AG04449 (cell line): ENCODE measurements at regions not wholly inside any gene's neighbourhood (a gene's known extent, or its start where the extent isn't known, plus 50 kb on each side); places are given as distances from the start of the nearest gene placed in this dataset.

Source experiments
- CTCF ChIA-PET: fragments of 350-600 bp; formaldehyde crosslinking; extraction: SDS; loops from one replicate; lab custom pipeline; 2021; ENCODE audit warnings: antibody characterized with exemption; lab: Yijun Ruan, JAX
- POLR2A ChIA-PET: fragments of 400-600, 350-600 bp; formaldehyde crosslinking; extraction: SDS; loops from one replicate; lab custom pipeline; 2020; ENCODE audit warnings: antibody characterized with exemption, inconsistent platforms; lab: Yijun Ruan, JAX
- DNase-seq: peaks from one replicate; pipeline ENCODE4 v3.0.0-alpha.2; 2010; ENCODE audit warnings: low read depth, low spot score
- H3K4me3 ChIP-seq: 2 replicates; pipeline ENCODE4 v1.5.1; 2011; ENCODE audit warnings: low read depth, mild to moderate bottlenecking, control low read depth, low read length
- TF ChIP-seq, protein P1 (sequence below): IDR thresholded peaks from one replicate; pipeline ENCODE4 v1.5.1; 2011; ENCODE audit warnings: mild to moderate bottlenecking, moderate library complexity, low read length, control low read depth, inconsistent platforms; ENCODE audit not compliant: insufficient read depth; ENCODE audit errors: missing control alignments

DNA sequence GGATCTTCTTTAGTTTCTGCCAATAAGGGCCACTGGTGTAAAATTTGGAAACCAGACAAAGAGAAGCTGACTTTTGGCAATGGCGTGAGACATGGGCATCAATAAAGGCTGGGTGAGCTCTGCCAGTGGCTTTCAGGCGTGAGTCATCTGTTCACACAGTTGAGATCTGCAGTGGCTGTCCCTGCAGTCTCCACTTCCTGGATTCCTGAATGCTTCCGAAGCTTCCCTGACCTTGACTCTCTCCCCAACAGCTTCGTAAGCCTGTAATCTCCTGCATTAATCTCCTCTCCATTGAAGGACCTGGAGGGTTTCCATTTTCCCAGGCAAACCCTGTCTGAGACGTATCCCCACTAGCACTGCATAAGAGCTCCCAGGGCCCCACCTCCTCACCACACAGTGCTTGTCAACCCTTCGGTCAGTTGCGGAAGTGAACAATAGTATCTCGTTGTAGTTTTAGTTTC is 574.7 kb downstream of the TBC1D22A start:
- TF ChIP-seq, protein P1, sequence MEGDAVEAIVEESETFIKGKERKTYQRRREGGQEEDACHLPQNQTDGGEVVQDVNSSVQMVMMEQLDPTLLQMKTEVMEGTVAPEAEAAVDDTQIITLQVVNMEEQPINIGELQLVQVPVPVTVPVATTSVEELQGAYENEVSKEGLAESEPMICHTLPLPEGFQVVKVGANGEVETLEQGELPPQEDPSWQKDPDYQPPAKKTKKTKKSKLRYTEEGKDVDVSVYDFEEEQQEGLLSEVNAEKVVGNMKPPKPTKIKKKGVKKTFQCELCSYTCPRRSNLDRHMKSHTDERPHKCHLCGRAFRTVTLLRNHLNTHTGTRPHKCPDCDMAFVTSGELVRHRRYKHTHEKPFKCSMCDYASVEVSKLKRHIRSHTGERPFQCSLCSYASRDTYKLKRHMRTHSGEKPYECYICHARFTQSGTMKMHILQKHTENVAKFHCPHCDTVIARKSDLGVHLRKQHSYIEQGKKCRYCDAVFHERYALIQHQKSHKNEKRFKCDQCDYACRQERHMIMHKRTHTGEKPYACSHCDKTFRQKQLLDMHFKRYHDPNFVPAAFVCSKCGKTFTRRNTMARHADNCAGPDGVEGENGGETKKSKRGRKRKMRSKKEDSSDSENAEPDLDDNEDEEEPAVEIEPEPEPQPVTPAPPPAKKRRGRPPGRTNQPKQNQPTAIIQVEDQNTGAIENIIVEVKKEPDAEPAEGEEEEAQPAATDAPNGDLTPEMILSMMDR, result no peak
- peak; percentile 31 for DNase-seq
- POLR2A ChIA-PET, result no interaction called here
- CTCF ChIA-PET, result no interaction called here
- H3K4me3 ChIP-seq, result no peak overlapping the region; the same call in 1 of the 2 replicates

DNA sequence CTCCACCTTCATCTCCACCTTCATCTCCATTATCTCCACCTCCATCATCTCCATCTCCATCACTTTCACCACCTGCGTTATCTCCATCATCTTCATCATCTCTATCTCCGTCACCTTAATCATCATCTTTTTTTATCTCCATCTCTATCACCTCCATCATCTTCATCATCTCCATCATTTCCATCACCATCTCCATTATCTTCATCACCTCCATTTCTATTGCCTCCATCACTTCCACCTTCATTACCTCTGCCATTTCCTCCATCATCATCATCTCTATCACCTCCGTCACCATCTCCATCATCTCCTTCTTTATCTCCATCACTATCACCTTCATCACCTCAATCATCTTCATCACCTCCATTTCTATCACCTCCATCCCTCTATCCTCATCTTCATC is 573.5 kb downstream of the TBC1D22A start:
- ChIA-PET POLR2A (no interaction called here), CTCF (no interaction called here)
- TF ChIP-seq, protein P1, result no peak
- DNase-seq, result no peak
- no peak overlapping the region for H3K4me3 ChIP-seq

- TF ChIP-seq, protein P1, result no peak
- no peak for DNase-seq
- ChIA-PET CTCF (no interaction called here), POLR2A (no interaction called here)
- no peak overlapping the region for H3K4me3 ChIP-seq
Observed at GRCh38 chr22:47335460-47335859, 573.0 kb downstream of the TBC1D22A start.

- ChIA-PET CTCF (no interaction called here), POLR2A (no interaction called here)
- TF ChIP-seq, protein P1, result no peak
- H3K4me3 ChIP-seq, result no peak overlapping the region
- no peak for DNase-seq
Observed at GRCh38 chr22:47334601-47335000, 572.2 kb downstream of the TBC1D22A start.

DNA sequence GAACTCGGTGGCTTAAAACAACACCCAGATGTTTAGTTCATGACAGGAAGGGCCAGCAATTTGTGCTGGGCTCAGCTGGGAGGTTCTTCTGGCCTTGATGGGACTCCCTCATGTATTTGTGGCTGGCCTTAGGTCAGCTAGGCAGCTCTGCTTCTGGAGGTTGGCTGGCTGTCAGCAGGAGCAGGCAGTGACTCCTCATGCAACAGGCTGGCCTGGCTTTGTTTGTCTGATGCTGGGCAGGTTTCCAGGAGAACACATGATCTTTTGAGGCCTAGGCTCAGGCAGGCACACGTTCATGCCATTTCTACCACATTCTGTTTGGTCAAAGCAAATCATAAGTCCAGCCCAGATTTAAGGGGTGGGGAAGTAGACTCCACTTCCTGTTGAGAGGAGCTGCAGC is 571.2 kb downstream of the TBC1D22A start:
- TF ChIP-seq, protein P1, result no peak
- no peak for DNase-seq
- CTCF ChIA-PET, result no interaction called here
- no peak overlapping the region for H3K4me3 ChIP-seq
- POLR2A ChIA-PET, result no interaction called here

GRCh38 chr22:47332246-47332980 is 570.0 kb downstream of the TBC1D22A start:
- ChIA-PET CTCF (no interaction called here), POLR2A (no interaction called here)
- DNase-seq, result no peak
- TF ChIP-seq, protein P1, result no peak
- no peak overlapping the region for H3K4me3 ChIP-seq
